PC-3 (cell line): ENCODE measurements at regions not wholly inside any gene's neighbourhood (a gene's known extent, or its start where the extent isn't known, plus 50 kb on each side); places are given as distances from the start of the nearest gene placed in this dataset.

Experiments used
- ATAC-seq: fragments of 200-7000 bp; cut with Tn5 transposase; 2 replicates; pipeline ENCODE4 v1.9.1; 2020; ENCODE audit warnings: mild to moderate bottlenecking, moderate library complexity
- BruUV-seq: library from RNA; stranded (reverse); fragments of 400-500 nt; replicated peaks from 2 replicates; lab custom pipeline; 2021; lab: Mats Ljungman, UMichigan
- CTCF ChIA-PET: fragments of 300-600 bp; sonication (Branson Sonifier 250); formaldehyde crosslinking; loops from one replicate; lab custom pipeline; 2022; ENCODE audit warnings: antibody characterized with exemption; lab: Charles Lee
- POLR2A ChIA-PET: fragments of 300-600 bp; sonication (Branson Sonifier 250); formaldehyde crosslinking; loops from one replicate; lab custom pipeline; 2022; ENCODE audit warnings: antibody characterized with exemption; ENCODE audit not compliant: unreplicated experiment; lab: Charles Lee
- DNase-seq: peaks from one replicate; pipeline ENCODE4 v3.0.0-alpha.2; 2015
- H2AFZ ChIP-seq: fragments of 300-600 bp; sonication (generic); 2 replicates; pipeline ENCODE4 v1.6.0; 2016; ENCODE audit warnings: antibody characterized with exemption, low read length
- H3F3A ChIP-seq: fragments of 300-600 bp; sonication (generic); one replicate; pipeline ENCODE4 v1.6.0; 2017; ENCODE audit warnings: antibody characterized with exemption, low read length, control low read depth, mild to moderate bottlenecking; ENCODE audit not compliant: unreplicated experiment
- H3K27ac ChIP-seq: fragments of 300-600 bp; sonication (generic); 2 replicates; pipeline ENCODE4 v1.5.1; 2016; ENCODE audit warnings: mild to moderate bottlenecking, low read length
- H3K27me3 ChIP-seq: fragments of 300-600 bp; sonication (generic); 2 replicates; pipeline ENCODE4 v1.6.1; 2016; ENCODE audit warnings: low read length, mixed read lengths
- H3K36me3 ChIP-seq: fragments of 300-600 bp; sonication (generic); 2 replicates; pipeline ENCODE4 v1.6.1; 2016; ENCODE audit warnings: low read depth, mixed run types, low read length, mixed read lengths
- H3K4me1 ChIP-seq: fragments of 300-600 bp; sonication (generic); 2 replicates; pipeline ENCODE4 v1.5.1; 2016; ENCODE audit warnings: low read length; ENCODE audit not compliant: insufficient read depth
- H3K4me2 ChIP-seq: fragments of 300-600 bp; sonication (generic); 2 replicates; pipeline ENCODE4 v1.6.0; 2016; ENCODE audit warnings: low read length
- H3K4me3 ChIP-seq: fragments of 300-600 bp; sonication (generic); 2 replicates; pipeline ENCODE4 v1.5.1; 2016; ENCODE audit warnings: mild to moderate bottlenecking, low read length, mixed read lengths
- H3K79me2 ChIP-seq: fragments of 300-600 bp; sonication (generic); 2 replicates; pipeline ENCODE4 v1.6.1; 2017; ENCODE audit warnings: low read length, mixed read lengths
- H3K9ac ChIP-seq: fragments of 300-600 bp; sonication (generic); 2 replicates; pipeline ENCODE4 v1.6.0; 2016; ENCODE audit warnings: mild to moderate bottlenecking, low read length
- H3K9me2 ChIP-seq: fragments of 300-600 bp; sonication (generic); replicated peaks from 2 replicates; pipeline ENCODE4 v1.6.1; 2016; ENCODE audit warnings: mixed run types, low read length, mixed read lengths
- H3K9me3 ChIP-seq: fragments of 300-600 bp; sonication (generic); 2 replicates; pipeline ENCODE4 v1.6.1; 2016; ENCODE audit warnings: low read length, mixed read lengths
- H4K20me1 ChIP-seq: fragments of 300-600 bp; sonication (generic); 2 replicates; pipeline ENCODE4 v1.6.1; 2016; ENCODE audit warnings: low read length, mixed read lengths
- CTCF ChIP-seq: fragments of 300-600 bp; sonication (generic); conservative IDR thresholded peaks from 2 replicates; pipeline ENCODE4 v1.5.1; 2017; ENCODE audit warnings: antibody characterized with exemption, low read depth, mild to moderate bottlenecking, low read length
- EZH2 ChIP-seq: fragments of 300-600 bp; sonication (generic); IDR thresholded peaks from one replicate; pipeline ENCODE4 v1.6.1; 2017; ENCODE audit warnings: antibody characterized with exemption, mild to moderate bottlenecking, low read length; ENCODE audit not compliant: unreplicated experiment
- EZH2phosphoT487 ChIP-seq: fragments of 300-600 bp; sonication (generic); IDR thresholded peaks from 2 replicates; pipeline ENCODE4 v1.6.1; 2018; ENCODE audit warnings: mild to moderate bottlenecking, antibody characterized with exemption, low read length, borderline replicate concordance
- intact Hi-C: fragments of 100-400 bp; cut with micrococcal nuclease; formaldehyde crosslinking; loops from 2 replicates; pipeline ENCODE4 v1.9.0; 2023

- no peaks in the 10 kb centered on the region for H3K79me2 ChIP-seq
- H3K9ac ChIP-seq, result no peak overlapping the region
- no peaks in the 10 kb centered on the region for H3F3A ChIP-seq
- no peak overlapping the region for H3K4me2 ChIP-seq
- ATAC-seq, result no peak
- intact Hi-C loops, result no loop called here
- no peak overlapping the region for H3K4me3 ChIP-seq
- no peak overlapping the region for H3K27ac ChIP-seq
- H2AFZ ChIP-seq, result no peak overlapping the region
- peaks cover 8% of the 10 kb centered on the region; the same call in 1 of the 2 replicates for H3K27me3 ChIP-seq
- H3K36me3 ChIP-seq, result no peaks in the 10 kb centered on the region
- TF ChIP-seq EZH2phosphoT487 (no peak), CTCF (no peak), EZH2 (no peak)
- no peaks in the 10 kb centered on the region for H3K4me1 ChIP-seq
- ChIA-PET CTCF (no interaction called here), POLR2A (no interaction called here)
- DNase-seq, result no peak
- BruUV-seq, result no TSS peak
- no peaks in the 10 kb centered on the region for H4K20me1 ChIP-seq
- H3K9me2 ChIP-seq, result no peaks in the 10 kb centered on the region
- no peaks in the 10 kb centered on the region for H3K9me3 ChIP-seq
Measured at GRCh38 chr6:153720732-153721131, 318.3 kb upstream of the OPRM1 start.

DNA sequence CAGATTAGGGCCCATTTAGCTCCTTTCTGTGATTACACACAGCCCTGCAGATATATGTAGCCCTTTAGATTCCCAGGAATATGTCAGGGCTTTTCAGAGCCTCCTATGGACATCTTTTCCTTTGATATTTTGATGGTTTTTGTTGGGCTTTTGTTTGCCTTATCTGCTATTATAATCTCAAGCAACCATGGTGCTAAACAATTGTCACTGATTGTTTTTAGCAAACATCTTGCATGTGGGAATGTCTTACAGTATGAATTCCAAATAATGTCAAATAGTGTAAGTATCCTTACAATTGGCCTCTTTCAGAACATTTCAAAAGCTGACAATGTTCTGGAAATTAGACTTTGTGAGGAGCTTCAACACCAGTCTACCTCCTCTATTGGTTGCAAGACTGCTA lies 333.6 kb upstream of the OPRM1 start:
- H2AFZ ChIP-seq, result no peak overlapping the region
- H3K79me2 ChIP-seq, result no peaks in the 10 kb centered on the region
- no peaks in the 10 kb centered on the region for H3K9me2 ChIP-seq
- H3K36me3 ChIP-seq, result no peaks in the 10 kb centered on the region
- ChIA-PET CTCF (no interaction called here), POLR2A (no interaction called here)
- ATAC-seq, result no peak
- no peaks in the 10 kb centered on the region for H4K20me1 ChIP-seq
- H3K9ac ChIP-seq, result no peak overlapping the region
- intact Hi-C loops, result no loop called here
- H3K4me3 ChIP-seq, result no peak overlapping the region
- no peak overlapping the region for H3K27ac ChIP-seq
- no peak for TF ChIP-seq CTCF
- no peak for TF ChIP-seq EZH2phosphoT487
- TF ChIP-seq EZH2, result no peak
- no peak for DNase-seq
- no peaks in the 10 kb centered on the region for H3K9me3 ChIP-seq
- H3F3A ChIP-seq, result no peaks in the 10 kb centered on the region
- no peaks in the 10 kb centered on the region for H3K4me1 ChIP-seq
- BruUV-seq, result no TSS peak
- H3K4me2 ChIP-seq, result no peak overlapping the region
- H3K27me3 ChIP-seq, result no peaks in the 10 kb centered on the region

DNA sequence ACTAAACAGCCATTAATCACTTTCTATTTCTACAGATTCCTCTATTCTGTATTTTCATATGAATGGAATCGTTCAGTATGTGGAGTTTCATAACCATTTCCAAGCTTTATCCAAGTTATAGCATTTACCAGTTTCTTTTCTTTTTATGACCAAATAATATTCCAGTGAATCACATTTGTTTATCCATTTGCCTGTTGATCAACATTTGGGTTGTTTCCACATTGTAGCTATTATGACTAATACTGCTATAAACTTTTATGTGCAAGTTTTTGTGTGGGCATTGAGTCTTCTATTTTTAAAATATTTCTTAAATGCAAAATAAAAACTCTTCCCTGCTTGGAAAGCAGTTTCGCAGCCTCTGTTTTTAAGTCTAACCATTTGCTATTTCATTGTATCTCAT lies 336.4 kb upstream of the OPRM1 start:
- no TSS peak for BruUV-seq
- ATAC-seq (no peak), DNase-seq (peak; percentile 6)
- POLR2A ChIA-PET, result no interaction called here
- intact Hi-C loops, result no loop called here
- no peaks in the 10 kb centered on the region for H4K20me1 ChIP-seq
- no peak overlapping the region for H2AFZ ChIP-seq
- H3K4me2 ChIP-seq, result no peak overlapping the region
- no peaks in the 10 kb centered on the region for H3F3A ChIP-seq
- H3K4me3 ChIP-seq, result no peak overlapping the region
- H3K9ac ChIP-seq, result no peak overlapping the region
- H3K27me3 ChIP-seq, result no peaks in the 10 kb centered on the region
- H3K36me3 ChIP-seq, result no peaks in the 10 kb centered on the region
- TF ChIP-seq EZH2 (no peak), EZH2phosphoT487 (no peak), CTCF (no peak)
- CTCF ChIA-PET, result no interaction called here
- no peaks in the 10 kb centered on the region for H3K9me3 ChIP-seq
- H3K79me2 ChIP-seq, result no peaks in the 10 kb centered on the region
- H3K4me1 ChIP-seq, result no peaks in the 10 kb centered on the region; the same call in 1 of the 2 replicates
- H3K9me2 ChIP-seq, result no peaks in the 10 kb centered on the region
- no peak overlapping the region for H3K27ac ChIP-seq
